KMS-11 (cell line): ENCODE measurements at regions not wholly inside any gene's neighbourhood (a gene's known extent, or its start where the extent isn't known, plus 50 kb on each side); places are given as distances from the start of the nearest gene placed in this dataset.

Experiments used
- H2AFZ ChIP-seq: fragments of 200-600 bp; sonication (generic); 2 replicates; pipeline ENCODE4 v1.6.1; 2016; ENCODE audit warnings: antibody characterized with exemption, mixed run types, low read depth
- H3K27ac ChIP-seq: fragments of 200-600 bp; sonication (generic); 2 replicates; pipeline ENCODE4 v1.6.1; 2016; ENCODE audit warnings: mild to moderate bottlenecking, mixed run types
- H3K27me3 ChIP-seq: fragments of 200-600 bp; sonication (generic); 2 replicates; pipeline ENCODE4 v1.6.1; 2017; ENCODE audit warnings: mild to moderate bottlenecking, low read depth, mixed run types, moderate library complexity; ENCODE audit not compliant: insufficient read depth
- H3K36me3 ChIP-seq: fragments of 200-600 bp; sonication (generic); 2 replicates; pipeline ENCODE4 v1.6.1; 2017; ENCODE audit warnings: mild to moderate bottlenecking, mixed run types; ENCODE audit not compliant: insufficient read depth
- H3K4me1 ChIP-seq: fragments of 200-600 bp; sonication (generic); 2 replicates; pipeline ENCODE4 v1.6.1; 2016; ENCODE audit warnings: mild to moderate bottlenecking, low read depth, mixed run types; ENCODE audit not compliant: poor library complexity, severe bottlenecking
- H3K4me2 ChIP-seq: fragments of 200-600 bp; sonication (generic); 2 replicates; pipeline ENCODE4 v1.7.0; 2016; ENCODE audit warnings: mild to moderate bottlenecking, mixed run types
- H3K4me3 ChIP-seq: fragments of 200-600 bp; sonication (generic); IDR thresholded peaks from 2 replicates; pipeline ENCODE4 v1.6.1; 2017; ENCODE audit warnings: low read depth, low read length, mixed read lengths; ENCODE audit not compliant: insufficient read depth
- H3K79me2 ChIP-seq: fragments of 200-600 bp; sonication (generic); 2 replicates; pipeline ENCODE4 v1.6.1; 2016; ENCODE audit warnings: low read depth, mixed run types; ENCODE audit not compliant: insufficient read depth
- H3K9ac ChIP-seq: fragments of 200-600 bp; sonication (generic); 2 replicates; pipeline ENCODE4 v1.6.1; 2016; ENCODE audit warnings: mild to moderate bottlenecking, mixed run types
- H4K20me1 ChIP-seq: fragments of 200-600 bp; sonication (generic); 2 replicates; pipeline ENCODE4 v1.6.1; 2016; ENCODE audit warnings: mild to moderate bottlenecking, mixed run types; ENCODE audit not compliant: insufficient read depth
- CTCF ChIP-seq: fragments of 200-600 bp; sonication (generic); conservative IDR thresholded peaks from 2 replicates; pipeline ENCODE4 v1.6.1; 2017; ENCODE audit warnings: low read depth, mild to moderate bottlenecking, antibody characterized with exemption, low read length, moderate library complexity, mixed read lengths

GRCh38 chr6:54632984-54633565, 213.5 kb upstream of the FAM83B start:
- H3K4me2 ChIP-seq = no peak overlapping the region
- no peaks in the 10 kb centered on the region for H3K27me3 ChIP-seq
- no peak for TF ChIP-seq CTCF
- no peak overlapping the region for H3K9ac ChIP-seq
- no peak overlapping the region for H3K4me3 ChIP-seq
- no peaks in the 10 kb centered on the region for H3K79me2 ChIP-seq
- H3K36me3 ChIP-seq = no peaks in the 10 kb centered on the region
- H3K27ac ChIP-seq = no peak overlapping the region
- no peaks in the 10 kb centered on the region for H4K20me1 ChIP-seq
- H2AFZ ChIP-seq = no peak overlapping the region
- no peaks in the 10 kb centered on the region for H3K4me1 ChIP-seq

DNA sequence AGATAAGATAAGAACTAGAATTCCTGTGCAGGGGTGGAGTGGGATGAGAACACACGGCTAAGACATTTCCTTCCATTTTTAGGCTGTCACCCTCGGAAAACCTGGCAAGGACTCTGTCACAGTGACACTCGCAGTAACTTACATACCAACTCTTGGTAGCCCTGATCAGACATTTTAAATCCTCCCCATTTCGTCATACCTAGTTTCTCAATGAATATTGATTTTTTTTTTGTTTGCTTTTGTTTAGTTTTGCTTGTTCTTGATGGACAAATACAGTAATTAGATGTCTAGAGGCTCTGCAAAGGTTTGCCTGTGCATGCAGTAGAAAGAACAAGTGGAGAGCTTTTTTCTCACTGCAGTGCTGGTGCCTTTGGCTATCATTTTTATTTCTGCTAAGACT, 213.0 kb upstream of the FAM83B start:
- Histone ChIP-seq H3K27ac (no peak overlapping the region), H3K36me3 (no peaks in the 10 kb centered on the region), H3K4me3 (no peak overlapping the region), H3K9ac (no peak overlapping the region), H2AFZ (no peak overlapping the region), H3K79me2 (no peaks in the 10 kb centered on the region), H4K20me1 (no peaks in the 10 kb centered on the region), H3K4me1 (no peaks in the 10 kb centered on the region), H3K4me2 (no peak overlapping the region), H3K27me3 (no peaks in the 10 kb centered on the region)
- TF ChIP-seq CTCF = no peak

DNA sequence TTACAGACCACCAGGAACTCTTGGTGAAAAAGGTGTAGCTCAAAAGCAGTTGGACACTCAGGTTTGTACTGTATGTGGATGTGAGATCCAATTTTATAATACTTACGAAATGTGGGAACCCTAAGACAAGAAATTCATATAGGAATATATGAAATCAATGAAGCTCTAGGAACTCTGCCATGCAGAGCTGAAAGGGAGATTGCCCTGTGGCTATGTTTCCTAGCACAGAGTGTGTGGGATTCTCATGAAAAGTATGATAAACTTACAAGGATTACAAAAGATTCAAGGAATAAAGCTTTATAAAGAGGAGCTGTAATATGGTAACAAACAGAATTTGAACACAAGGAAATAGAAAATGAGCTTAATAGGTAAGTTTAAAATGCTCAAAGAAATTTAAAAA, 205.7 kb upstream of the FAM83B start:
- Histone ChIP-seq H3K36me3 (no peaks in the 10 kb centered on the region), H3K4me3 (no peak overlapping the region), H3K27ac (no peak overlapping the region), H3K4me1 (no peaks in the 10 kb centered on the region), H3K9ac (no peak overlapping the region), H3K4me2 (no peak overlapping the region), H4K20me1 (no peaks in the 10 kb centered on the region), H2AFZ (no peak overlapping the region), H3K79me2 (no peaks in the 10 kb centered on the region), H3K27me3 (no peaks in the 10 kb centered on the region)
- TF ChIP-seq CTCF = no peak

GRCh38 chr6:54646069-54646950, 200.3 kb upstream of the FAM83B start:
- Histone ChIP-seq H3K9ac (no peak overlapping the region), H2AFZ (no peak overlapping the region), H3K36me3 (no peaks in the 10 kb centered on the region), H3K4me1 (no peaks in the 10 kb centered on the region), H3K4me3 (no peak overlapping the region), H4K20me1 (no peaks in the 10 kb centered on the region), H3K27ac (no peak overlapping the region), H3K79me2 (no peaks in the 10 kb centered on the region), H3K4me2 (no peak overlapping the region), H3K27me3 (no peaks in the 10 kb centered on the region)
- no peak for TF ChIP-seq CTCF
